MM.1S (cell line): ENCODE measurements at regions not wholly inside any gene's neighbourhood (a gene's known extent, or its start where the extent isn't known, plus 50 kb on each side); places are given as distances from the start of the nearest gene placed in this dataset.

ENCODE experiments used
- CTCF ChIP-seq: fragments of 300-600 bp; sonication (generic); IDR thresholded peaks from 2 replicates; pipeline ENCODE4 v1.5.1; 2016; ENCODE audit warnings: antibody characterized with exemption, low read length, mixed read lengths
- EZH2phosphoT487 ChIP-seq: fragments of 300-600 bp; sonication (generic); IDR thresholded peaks from 2 replicates; pipeline ENCODE4 v1.6.1; 2018; ENCODE audit warnings: antibody characterized with exemption, low read length

GRCh38 chrX:140110081-140110650, 144.8 kb upstream of the CXorf66 start:
- TF ChIP-seq CTCF (no peak), EZH2phosphoT487 (no peak)
